Esophagus muscularis mucosa (tissue), 4 donors: ENCODE measurements at regions not wholly inside any gene's neighbourhood (a gene's known extent, or its start where the extent isn't known, plus 50 kb on each side); places are given as distances from the start of the nearest gene placed in this dataset.

Experiments used
- DNase-seq: peaks from one replicate; pipeline ENCODE4 v3.0.0-alpha.2; 2017; ENCODE audit errors: extremely low spot score
- H3K27ac ChIP-seq, 4 donors: fragments of 200-600 bp; sonication (generic); replicated peaks in 1 of 4; 1 replicate in 3 of 4; 2 replicates in 1 of 4; pipeline ENCODE4 v1.5.1; 2016 to 2019; ENCODE audit warnings: mild to moderate bottlenecking in 1 of 4
- H3K27me3 ChIP-seq, 4 donors: fragments of 200-600 bp; sonication (generic); one replicate each; pipeline versions ENCODE4 v1.5.1 to v1.6.0; 2016 to 2019
- H3K36me3 ChIP-seq, 4 donors: fragments of 200-600 bp; sonication (generic); one replicate each; pipeline ENCODE4 v1.5.1; 2016 to 2019
- H3K4me1 ChIP-seq, 4 donors: fragments of 200-600 bp; sonication (generic); one replicate each; pipeline ENCODE4 v1.5.1; 2016 to 2019
- H3K4me3 ChIP-seq, 4 donors: fragments of 200-600 bp; sonication (generic); 1 replicate in 2 of 4; 2 replicates in 2 of 4; pipeline ENCODE4 v1.5.1; 2016 to 2019; ENCODE audit warnings: mild to moderate bottlenecking in 4 of 4, moderate library complexity in 1 of 4
- H3K9me3 ChIP-seq, 4 donors: fragments of 200-600 bp; sonication (generic); 1 replicate in 3 of 4; 2 replicates in 1 of 4; pipeline ENCODE4 v1.5.1; 2016 to 2019
- EP300 ChIP-seq: sonication (generic); formaldehyde crosslinking; IDR thresholded peaks from one replicate; pipeline ENCODE4 v1.6.1; 2017; ENCODE audit warnings: antibody characterized with exemption
- POLR2A ChIP-seq: fragments of 450-650 bp; IDR thresholded peaks from one replicate; pipeline ENCODE4 v1.6.1; 2017; ENCODE audit warnings: antibody characterized with exemption, moderate library complexity, mild to moderate bottlenecking, low read depth
- POLR2AphosphoS5 ChIP-seq, 2 donors: sonication (generic); formaldehyde crosslinking; IDR thresholded peaks; one replicate each; pipeline ENCODE4 v1.6.1; 2017; ENCODE audit warnings: antibody characterized with exemption in 2 of 2
- WGBS: methylation state at CpG from one replicate; pipeline ENCODE4 v1.1.5; 2018; 5-methylcytosine and 5-hydroxymethylcytosine counted together
- intact Hi-C: fragments of 100-400 bp; cut with DNase I; formaldehyde crosslinking; loops from one replicate; pipeline ENCODE4 v1.15.1; 2023
- TF ChIP-seq, protein P1 (sequence below), 3 experiments: fragments of 200-600 bp in 2 of 3; fragments of 450-650 bp in 1 of 3; sonication (generic) in 2 of 3; IDR thresholded peaks; one replicate each; pipeline ENCODE4 v1.5.1; 2017 to 2019; ENCODE audit warnings: antibody characterized with exemption in 3 of 3, mild to moderate bottlenecking in 2 of 3, moderate library complexity in 1 of 3

DNA sequence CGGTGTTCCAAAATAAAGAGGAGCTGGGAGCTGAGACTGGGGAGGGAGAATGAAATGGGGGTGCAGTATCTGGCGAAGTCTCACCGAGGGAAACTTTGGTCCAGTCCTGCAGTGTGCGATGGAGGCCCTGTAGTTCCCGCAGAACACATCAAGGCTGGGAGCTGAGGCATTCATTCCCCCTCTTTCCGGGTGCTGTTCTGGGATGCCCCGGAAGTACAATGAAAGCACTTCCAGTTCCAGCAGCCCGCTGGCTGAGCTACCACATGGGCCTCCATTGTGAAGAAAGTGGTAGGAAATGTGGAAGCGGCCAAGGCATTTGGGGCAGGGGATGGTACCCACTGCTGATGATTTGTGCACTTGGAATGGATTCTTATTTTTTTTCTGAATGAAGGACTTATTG lies 560.7 kb downstream of the GLRX3 start:
- H3K4me1 ChIP-seq = no peaks in the 10 kb centered on the region
- no peak overlapping the region for H3K27ac ChIP-seq
- no peaks in the 10 kb centered on the region for H3K9me3 ChIP-seq
- H3K4me3 ChIP-seq = no peak overlapping the region
- whole genome bisulfite sequencing = 87% methylated on average over 9 of the region's 9 CpGs
- H3K36me3 ChIP-seq = no peaks in the 10 kb centered on the region
- peaks cover 0 to 4% (median 0%) of the 10 kb centered on the region in 4 donors for H3K27me3 ChIP-seq
- DNase-seq = no peak
- TF ChIP-seq POLR2AphosphoS5 (IDR thresholded peaks at IDR 0.05) (no peak), EP300 (no peak), POLR2A (no peak)
- TF ChIP-seq, protein P1, sequence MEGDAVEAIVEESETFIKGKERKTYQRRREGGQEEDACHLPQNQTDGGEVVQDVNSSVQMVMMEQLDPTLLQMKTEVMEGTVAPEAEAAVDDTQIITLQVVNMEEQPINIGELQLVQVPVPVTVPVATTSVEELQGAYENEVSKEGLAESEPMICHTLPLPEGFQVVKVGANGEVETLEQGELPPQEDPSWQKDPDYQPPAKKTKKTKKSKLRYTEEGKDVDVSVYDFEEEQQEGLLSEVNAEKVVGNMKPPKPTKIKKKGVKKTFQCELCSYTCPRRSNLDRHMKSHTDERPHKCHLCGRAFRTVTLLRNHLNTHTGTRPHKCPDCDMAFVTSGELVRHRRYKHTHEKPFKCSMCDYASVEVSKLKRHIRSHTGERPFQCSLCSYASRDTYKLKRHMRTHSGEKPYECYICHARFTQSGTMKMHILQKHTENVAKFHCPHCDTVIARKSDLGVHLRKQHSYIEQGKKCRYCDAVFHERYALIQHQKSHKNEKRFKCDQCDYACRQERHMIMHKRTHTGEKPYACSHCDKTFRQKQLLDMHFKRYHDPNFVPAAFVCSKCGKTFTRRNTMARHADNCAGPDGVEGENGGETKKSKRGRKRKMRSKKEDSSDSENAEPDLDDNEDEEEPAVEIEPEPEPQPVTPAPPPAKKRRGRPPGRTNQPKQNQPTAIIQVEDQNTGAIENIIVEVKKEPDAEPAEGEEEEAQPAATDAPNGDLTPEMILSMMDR (IDR thresholded peaks at IDR 0.05) = no peak
- intact Hi-C loops = no loop called here

- no peak for DNase-seq
- Histone ChIP-seq H3K4me1 (no peaks in the 10 kb centered on the region), H3K27me3 (peaks cover 0 to 46% (median 0%) of the 10 kb centered on the region in 4 donors), H3K27ac (no peak overlapping the region), H3K9me3 (no peaks in the 10 kb centered on the region), H3K36me3 (no peaks in the 10 kb centered on the region), H3K4me3 (no peak overlapping the region)
- WGBS = 78% methylated on average over 5 of the region's 7 CpGs
- no peak for TF ChIP-seq EP300
- TF ChIP-seq POLR2A = no peak
- TF ChIP-seq, protein P1 (IDR thresholded peaks at IDR 0.05) = no peak
- no peak for TF ChIP-seq POLR2AphosphoS5 (IDR thresholded peaks at IDR 0.05)
- intact Hi-C loops = no loop called here
These were observed 571.3 kb downstream of the GLRX3 start for GRCh38 chr10:130707389-130707979.

GRCh38 chr10:130708465-130709070 lies 572.4 kb downstream of the GLRX3 start:
- Histone ChIP-seq H3K27me3 (peaks cover 0 to 45% (median 0%) of the 10 kb centered on the region in 4 donors), H3K36me3 (no peaks in the 10 kb centered on the region), H3K4me1 (no peaks in the 10 kb centered on the region), H3K27ac (no peak overlapping the region), H3K9me3 (no peaks in the 10 kb centered on the region), H3K4me3 (no peak overlapping the region)
- no peak for DNase-seq
- intact Hi-C loops = no loop called here
- no peak for TF ChIP-seq POLR2A
- TF ChIP-seq EP300 = no peak
- TF ChIP-seq, protein P1 (IDR thresholded peaks at IDR 0.05) = no peak
- TF ChIP-seq POLR2AphosphoS5 (IDR thresholded peaks at IDR 0.05) = no peak
- 81% methylated on average over 10 of the region's 18 CpGs for WGBS

- H3K27ac ChIP-seq = no peak overlapping the region
- TF ChIP-seq EP300 (no peak), POLR2AphosphoS5 (IDR thresholded peaks at IDR 0.05) (no peak)
- TF ChIP-seq, protein P1 (IDR thresholded peaks at IDR 0.05) = no peak
- no peak overlapping the region for H3K4me3 ChIP-seq
- intact Hi-C loops = no loop called here
- WGBS = 51% methylated on average over 2 of the region's 2 CpGs
- peaks cover 0 to 47% (median 0%) of the 10 kb centered on the region in 4 donors for H3K27me3 ChIP-seq
- H3K9me3 ChIP-seq = no peaks in the 10 kb centered on the region
- H3K4me1 ChIP-seq = no peaks in the 10 kb centered on the region
- no peaks in the 10 kb centered on the region for H3K36me3 ChIP-seq
- no peak for DNase-seq
These were observed 573.2 kb downstream of the GLRX3 start for GRCh38 chr10:130709415-130709814.
